ENCODE measurements at regions not wholly inside any gene's neighbourhood (a gene's known extent, or its start where the extent isn't known, plus 50 kb on each side); places are given as distances from the start of the nearest gene placed in this dataset.

- TF ChIP-seq CTCF (IDR thresholded peaks at IDR 0.05) (no peak), POLR2A (IDR thresholded peaks at IDR 0.05) (no peak)
Observed at GRCh38 chr6:135680964-135681913, 170.3 kb upstream of the PDE7B start.

Data from breast epithelium (tissue), 3 donors.